Psoas muscle (tissue), 7 donors: ENCODE measurements at regions not wholly inside any gene's neighbourhood (a gene's known extent, or its start where the extent isn't known, plus 50 kb on each side); places are given as distances from the start of the nearest gene placed in this dataset.

ENCODE experiments used
- ATAC-seq, 4 donors: fragments of 200-7000 bp; cut with Tn5 transposase; one replicate each; pipeline ENCODE4 v1.9.1; 2020; ENCODE audit warnings: moderate library complexity in 3 of 4, mild to moderate bottlenecking in 2 of 4
- DNase-seq, 2 donors: peaks; one replicate each; pipeline ENCODE4 v3.0.0-alpha.2; 2020
- H3K27ac ChIP-seq: fragments of 200-600 bp; one replicate; pipeline ENCODE4 v1.8.0; 2022
- H3K27me3 ChIP-seq, 3 donors: fragments of 200-600 bp in 1 of 3; one replicate each; pipeline versions ENCODE4 v1.6.1 to v1.8.0; 2013 to 2022; ENCODE audit warnings: low read length in 2 of 3, mild to moderate bottlenecking in 2 of 3, moderate library complexity in 1 of 3; ENCODE audit not compliant: insufficient read depth in 3 of 3
- H3K36me3 ChIP-seq, 2 donors: fragments of 200-600 bp in 1 of 2; one replicate each; pipeline versions ENCODE4 v1.6.1 to v1.8.0; 2013 to 2022; ENCODE audit warnings: low read depth in 1 of 2, mild to moderate bottlenecking in 1 of 2, moderate library complexity in 1 of 2; ENCODE audit not compliant: insufficient read depth in 1 of 2
- H3K4me1 ChIP-seq: fragments of 200-600 bp; one replicate; pipeline ENCODE4 v1.8.0; 2022
- H3K4me3 ChIP-seq: fragments of 200-600 bp; one replicate; pipeline ENCODE4 v1.8.0; 2022; ENCODE audit warnings: mild to moderate bottlenecking
- H3K9me3 ChIP-seq: fragments of 200-600 bp; one replicate; pipeline ENCODE4 v1.8.0; 2022
- CTCF ChIP-seq: fragments of 200-600 bp; IDR thresholded peaks from one replicate; pipeline ENCODE4 v1.8.0; 2022; ENCODE audit warnings: antibody characterized with exemption
- WGBS, 3 donors: extraction: QIAGEN DNeasy Blood & Tissue Kit; methylation state at CpG; one replicate each; pipeline versions ENCODE4 v1.1.6 to v1.1.7; 2013; 5-methylcytosine and 5-hydroxymethylcytosine counted together
- intact Hi-C, 2 donors: fragments of 100-400 bp; cut with DNase I; formaldehyde crosslinking; loops; one replicate each; pipeline versions ENCODE4 v1.11.0 to v1.14.2; 2022
- donor health status: healthy with polysubstance abuse.
- donor health status: DM: no; HTN: no; CAD: no; lungs with moderate emphysema.
- donor health status: Bipolar disorder and iron deficiency.
- donor health status: healthy.
- donor health status: DM: yes; HTN: yes; CAD: no.
- donor health status: DM: no; HTN: no; CAD: no.
- donor health status: DM: yes; HTN: yes; CAD: no.

GRCh38 chrX:5341902-5342301, 886.8 kb downstream of the NLGN4X start:
- no peak for ATAC-seq
- intact Hi-C loops, result no loop called here

GRCh38 chrX:5337160-5337559, 891.5 kb downstream of the NLGN4X start:
- intact Hi-C loops, result no loop called here
- H3K36me3 ChIP-seq, result no peaks in the 10 kb centered on the region
- no peak overlapping the region for H3K27ac ChIP-seq
- no peaks in the 10 kb centered on the region for H3K27me3 ChIP-seq
- DNase-seq (no peak), ATAC-seq (no peak)
- H3K4me1 ChIP-seq, result no peaks in the 10 kb centered on the region
- WGBS, 3 donors, result 93 to 100% (median 94%) methylated on average over 3 of the region's 3 CpGs
- no peaks in the 10 kb centered on the region for H3K9me3 ChIP-seq
- no peak overlapping the region for H3K4me3 ChIP-seq
- TF ChIP-seq CTCF, result no peak

More at GRCh38 chrX:5341902-5342301, 886.8 kb downstream of the NLGN4X start:
- no peak overlapping the region for H3K27ac ChIP-seq
- TF ChIP-seq CTCF, result no peak
- no peak overlapping the region for H3K4me3 ChIP-seq
- no peaks in the 10 kb centered on the region for H3K36me3 ChIP-seq
- H3K27me3 ChIP-seq, result no peaks in the 10 kb centered on the region
- no peak for DNase-seq
- WGBS, 3 donors, result 80 to 89% (median 88%) methylated on average over 5 of the region's 5 CpGs
- no peaks in the 10 kb centered on the region for H3K4me1 ChIP-seq
- H3K9me3 ChIP-seq, result no peaks in the 10 kb centered on the region

- intact Hi-C loops, result no loop called here
- H3K9me3 ChIP-seq, result no peaks in the 10 kb centered on the region
- no peaks in the 10 kb centered on the region for H3K36me3 ChIP-seq
- H3K27ac ChIP-seq, result no peak overlapping the region
- H3K27me3 ChIP-seq, result no peaks in the 10 kb centered on the region
- 72 to 86% (median 79%) methylated on average over 1 of the region's 1 CpG for WGBS, 3 donors
- no peaks in the 10 kb centered on the region for H3K4me1 ChIP-seq
- ATAC-seq (no peak), DNase-seq (no peak)
- no peak overlapping the region for H3K4me3 ChIP-seq
- no peak for TF ChIP-seq CTCF
Observed at GRCh38 chrX:5324546-5324945, 904.1 kb downstream of the NLGN4X start.

GRCh38 chrX:5314148-5314547, 914.5 kb downstream of the NLGN4X start:
- intact Hi-C loops, result no loop called here
- Histone ChIP-seq H3K9me3 (no peaks in the 10 kb centered on the region), H3K27ac (no peak overlapping the region), H3K4me1 (no peaks in the 10 kb centered on the region), H3K4me3 (no peak overlapping the region), H3K27me3 (no peaks in the 10 kb centered on the region), H3K36me3 (no peaks in the 10 kb centered on the region)
- no peak for ATAC-seq
- no peak for DNase-seq
- 22 to 34% (median 30%) methylated on average over 5 of the region's 5 CpGs for WGBS, 3 donors
- TF ChIP-seq CTCF, result no peak

GRCh38 chrX:5307416-5307815, 921.3 kb downstream of the NLGN4X start:
- 28 to 44% (median 41%) methylated on average over 2 of the region's 2 CpGs for WGBS, 3 donors
- Histone ChIP-seq H3K27me3 (no peaks in the 10 kb centered on the region), H3K9me3 (no peaks in the 10 kb centered on the region), H3K4me1 (no peaks in the 10 kb centered on the region), H3K4me3 (no peak overlapping the region), H3K36me3 (no peaks in the 10 kb centered on the region), H3K27ac (no peak overlapping the region)
- ATAC-seq, result no peak
- TF ChIP-seq CTCF, result no peak
- intact Hi-C loops, result no loop called here
- no peak for DNase-seq
